GM21423 (cell line): ENCODE measurements at regions not wholly inside any gene's neighbourhood (a gene's known extent, or its start where the extent isn't known, plus 50 kb on each side); places are given as distances from the start of the nearest gene placed in this dataset.

Source experiments
- ATAC-seq: cut with Tn5 transposase; IDR thresholded peaks from one replicate; pipeline ENCODE4 v1.9.1; 2021; ENCODE audit warnings: mild to moderate bottlenecking, moderate library complexity; ENCODE audit not compliant: unreplicated experiment

GRCh38 chr20:19923762-19924161 lies 93.4 kb upstream of the NAA20 start:
- no peak for ATAC-seq

- ATAC-seq = no peak
Measured at GRCh38 chr20:19924255-19924654, 92.9 kb upstream of the NAA20 start.

GRCh38 chr20:19926591-19926990 lies 90.6 kb upstream of the NAA20 start:
- no peak for ATAC-seq

DNA sequence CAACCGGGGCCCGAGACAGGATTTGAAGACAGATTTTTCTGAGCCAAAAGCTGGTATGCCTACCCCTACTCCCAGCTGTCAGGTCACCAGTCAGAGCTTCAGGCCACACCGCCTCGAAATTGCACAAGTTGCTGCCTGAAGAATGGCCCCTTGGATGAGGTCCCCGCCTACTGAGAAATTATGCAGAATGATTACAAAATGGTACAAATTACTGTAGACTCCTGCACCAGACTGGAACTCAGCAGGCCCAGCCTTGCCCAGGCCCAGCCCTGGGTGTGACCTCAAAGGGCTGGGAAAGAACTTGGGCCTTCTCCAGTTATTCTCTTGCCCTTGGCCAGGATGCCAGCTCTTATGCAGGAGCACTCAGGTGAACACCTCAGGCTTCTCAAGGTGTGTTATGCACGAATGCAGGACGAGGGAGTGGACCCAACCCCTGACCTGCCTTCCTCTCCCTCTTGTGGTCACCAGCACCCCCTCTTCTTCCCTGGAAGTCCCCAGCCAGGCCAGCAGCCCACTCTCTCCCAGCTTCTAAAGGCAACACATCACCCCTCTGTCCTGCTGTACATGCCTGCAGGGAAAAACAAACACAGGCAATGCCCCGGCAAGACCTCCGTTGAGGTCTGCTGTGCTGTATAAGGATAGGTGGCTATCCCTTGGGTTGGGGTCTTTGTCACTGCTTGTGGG lies 88.7 kb upstream of the NAA20 start:
- no peak for ATAC-seq

GRCh38 chr20:19929012-19929360 lies 88.2 kb upstream of the NAA20 start:
- ATAC-seq = no peak

DNA sequence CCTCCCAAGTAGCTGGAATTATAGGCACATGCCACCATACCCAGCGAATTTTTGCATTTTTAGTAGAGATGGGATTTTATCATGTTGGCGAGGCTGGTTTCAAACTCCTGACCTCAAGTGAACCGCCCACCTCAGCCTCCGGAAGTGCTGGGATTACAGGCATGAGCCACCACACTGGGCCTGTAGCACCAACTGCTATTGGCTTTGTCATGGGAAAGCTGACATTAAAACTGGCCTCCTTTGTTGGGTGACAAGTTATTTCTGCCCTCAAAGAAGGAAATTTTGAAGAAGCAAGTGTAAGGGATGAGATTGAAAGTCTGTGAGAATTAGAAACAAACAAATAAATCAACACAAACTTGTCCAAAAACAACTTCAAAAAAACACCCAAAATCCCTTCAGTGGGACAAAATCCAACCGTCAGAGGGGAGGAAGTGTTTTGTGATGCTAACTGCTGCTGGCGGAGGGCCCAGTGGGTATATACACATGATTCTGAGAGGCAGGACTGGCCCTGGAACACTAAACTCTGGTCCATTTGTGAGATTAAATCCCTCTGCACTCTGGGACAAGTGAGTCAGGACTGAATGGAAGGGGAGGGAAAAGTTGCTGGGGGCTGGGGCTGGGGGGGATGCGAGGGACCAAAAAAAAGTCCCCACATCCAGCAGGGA lies 87.5 kb upstream of the NAA20 start:
- no peak for ATAC-seq

- ATAC-seq = no peak
Measured at GRCh38 chr20:19930426-19930825, 86.7 kb upstream of the NAA20 start.

- ATAC-seq = no peak
Measured at GRCh38 chr20:19932170-19932667, 84.9 kb upstream of the NAA20 start.

DNA sequence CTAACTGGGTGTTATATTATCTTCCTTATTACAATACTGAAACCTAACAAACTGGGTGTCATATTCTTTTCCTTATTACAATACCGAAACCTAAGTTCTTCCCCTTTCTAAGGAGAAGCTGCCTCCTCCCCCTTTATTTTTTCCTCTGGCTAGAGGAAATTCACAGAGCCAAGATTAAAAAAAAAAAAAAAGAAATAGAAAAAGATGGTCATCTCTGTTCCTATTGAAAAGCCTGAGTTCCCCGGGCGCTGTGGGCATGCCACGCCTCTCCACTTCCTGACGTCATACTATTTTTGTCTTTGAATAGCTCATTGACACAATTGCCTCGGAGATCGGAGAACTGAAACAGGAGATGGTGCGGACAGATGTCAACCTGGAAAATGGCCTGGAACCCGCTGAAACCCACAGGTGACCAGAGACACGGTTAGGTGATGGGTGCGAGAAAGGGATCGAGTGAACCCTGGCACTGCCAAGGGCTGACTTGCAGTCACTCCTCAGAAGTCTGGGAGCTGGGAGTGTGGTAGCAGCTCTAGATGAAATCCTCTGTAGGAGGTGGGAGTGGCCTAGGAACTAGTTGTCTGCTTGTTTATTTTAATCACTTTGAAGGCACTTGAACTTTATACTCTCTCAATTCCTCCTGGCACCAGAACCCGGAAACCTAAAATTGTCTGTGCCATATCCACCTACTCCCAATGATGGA lies 82.2 kb upstream of the NAA20 start:
- no peak for ATAC-seq

- no peak for ATAC-seq
Measured at GRCh38 chr20:19935842-19936241, 81.3 kb upstream of the NAA20 start.

GRCh38 chr20:19936466-19937200 lies 80.5 kb upstream of the NAA20 start:
- ATAC-seq = no peak

DNA sequence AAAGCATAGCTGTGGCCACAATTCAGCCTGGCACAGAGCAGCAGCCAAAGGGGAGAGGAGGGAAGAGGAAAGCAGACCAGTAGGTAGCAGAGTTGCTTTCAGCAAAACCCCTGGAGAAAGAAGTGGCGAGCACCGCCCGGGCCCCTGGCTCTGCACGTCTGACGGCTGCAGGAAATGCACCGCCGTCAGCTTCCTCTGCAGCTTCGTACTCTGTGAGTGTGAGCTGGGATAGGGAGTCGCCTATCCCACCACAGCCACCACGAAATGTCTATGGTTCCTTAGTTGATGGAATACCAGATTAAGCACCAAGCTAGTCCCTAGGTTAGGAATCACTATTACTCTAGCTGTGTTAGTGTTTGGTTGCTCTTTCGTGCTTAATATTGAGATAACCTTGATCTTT lies 79.9 kb upstream of the NAA20 start:
- no peak for ATAC-seq

- no peak for ATAC-seq
Measured at GRCh38 chr20:19937651-19938420, 79.3 kb upstream of the NAA20 start.

DNA sequence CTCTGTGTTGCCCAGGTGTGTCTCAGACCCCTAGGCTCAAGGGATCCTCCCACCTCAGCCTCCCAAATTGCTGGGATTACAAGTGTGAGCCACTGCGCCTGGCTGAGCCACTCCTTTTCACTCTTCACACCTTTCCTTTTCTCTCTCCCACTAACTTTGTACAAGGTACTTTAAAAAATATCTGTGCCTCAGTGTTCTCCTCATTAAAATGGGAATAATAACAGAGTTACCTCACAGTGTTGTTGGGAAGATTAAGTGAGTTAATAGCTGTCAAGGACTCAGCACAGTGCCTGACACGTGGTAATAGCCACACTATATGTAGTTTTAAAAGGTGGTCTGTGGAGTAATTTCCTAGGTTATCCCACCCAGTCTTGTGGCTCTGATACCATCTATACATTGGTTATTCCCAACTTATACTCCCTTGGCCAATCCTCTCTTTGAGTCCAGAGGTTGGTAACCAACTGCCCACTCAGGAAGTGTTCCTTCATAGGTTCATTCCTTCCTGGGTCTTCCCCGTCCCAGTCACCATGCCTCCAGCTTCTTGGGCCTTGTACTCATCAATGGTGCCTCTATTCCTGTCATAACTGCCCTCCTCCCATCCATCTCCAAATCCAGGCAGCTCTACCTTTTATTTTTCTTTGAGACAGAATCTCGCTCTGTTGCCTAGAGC lies 78.6 kb upstream of the NAA20 start:
- no peak for ATAC-seq

DNA sequence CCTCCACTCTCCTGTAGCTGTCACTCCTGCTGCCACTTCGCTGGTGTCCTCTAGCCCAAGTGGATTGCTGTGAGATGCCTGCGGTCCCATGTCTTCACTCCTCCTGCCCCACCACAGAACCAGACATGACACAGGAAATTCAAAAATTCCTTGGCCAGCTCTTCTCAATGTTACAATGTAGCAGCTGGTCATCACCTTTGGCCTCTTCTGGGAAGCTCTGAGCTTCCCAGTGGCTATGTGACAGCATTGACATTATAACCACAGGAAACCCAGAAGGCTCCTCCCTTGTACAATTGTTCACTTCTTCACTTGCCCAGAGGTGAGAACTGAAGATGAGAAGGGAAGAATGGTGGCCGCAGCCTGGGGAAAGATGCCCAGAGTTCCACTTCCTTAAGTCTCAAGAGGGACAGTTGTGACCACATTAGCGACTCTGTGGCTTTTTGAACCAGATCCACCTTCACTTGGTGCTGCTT lies 76.1 kb upstream of the NAA20 start:
- ATAC-seq = no peak

DNA sequence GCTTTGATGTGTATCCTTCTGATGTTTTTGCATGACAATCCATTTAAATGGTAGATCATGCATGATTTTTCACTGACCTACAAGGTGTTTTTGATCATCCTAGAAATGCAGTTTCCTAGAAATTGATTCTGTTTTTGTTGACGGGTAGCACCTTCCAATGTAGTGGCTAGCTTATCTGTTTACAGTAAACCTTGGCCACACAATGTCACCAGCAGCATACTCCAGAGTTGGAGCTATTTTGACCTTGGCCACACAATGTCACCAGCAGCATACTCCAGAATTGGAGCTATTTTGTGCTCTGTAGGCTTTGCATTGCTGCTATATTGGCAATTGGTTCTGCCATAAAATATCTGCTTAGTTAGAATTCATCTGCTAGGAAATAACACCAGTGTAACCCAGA lies 74.6 kb upstream of the NAA20 start:
- no peak for ATAC-seq

DNA sequence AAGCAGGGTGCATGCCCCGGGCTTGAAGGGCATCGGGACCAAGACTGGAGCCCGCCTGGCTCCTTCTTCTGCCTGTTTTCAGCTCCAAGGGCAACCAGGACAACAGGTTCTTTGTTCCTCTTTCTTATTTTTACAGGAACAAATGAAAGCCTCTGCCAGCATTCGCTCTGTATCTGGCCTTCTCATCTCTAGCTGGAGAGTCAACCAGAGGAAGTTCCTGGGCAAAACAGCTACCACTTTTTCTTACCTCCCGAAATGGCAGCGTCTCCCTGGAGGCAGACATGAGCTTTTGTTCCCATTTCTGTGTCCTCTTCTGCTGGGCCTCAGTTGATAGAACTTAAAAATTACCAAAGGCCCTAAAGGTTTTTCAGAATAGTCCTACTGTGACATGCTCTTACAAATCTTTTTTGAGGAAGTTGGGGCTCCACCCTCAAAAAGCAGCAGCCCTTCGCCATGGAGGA lies 74.1 kb upstream of the NAA20 start:
- no peak for ATAC-seq

- ATAC-seq = no peak
Measured at GRCh38 chr20:19944772-19945459, 72.2 kb upstream of the NAA20 start.
